BJ (cell line): ENCODE measurements at regions not wholly inside any gene's neighbourhood (a gene's known extent, or its start where the extent isn't known, plus 50 kb on each side); places are given as distances from the start of the nearest gene placed in this dataset.
A peak's percentile ranks its signal among the peaks of the same experiment; 100 is the strongest.

ENCODE experiments used
- CTCF ChIA-PET: fragments of 350-600 bp; formaldehyde crosslinking; extraction: SDS; loops from one replicate; lab custom pipeline; 2021; ENCODE audit warnings: antibody characterized with exemption, inconsistent platforms; lab: Yijun Ruan, JAX
- POLR2A ChIA-PET: fragments of 300-600 bp; sonication (Branson Sonifier 250); formaldehyde crosslinking; extraction: SDS; loops from one replicate; lab custom pipeline; 2021; ENCODE audit warnings: antibody characterized with exemption; lab: Charles Lee
- DNase-seq: peaks from one replicate; pipeline ENCODE4 v3.0.0-alpha.2; 2011; ENCODE audit warnings: low read depth
- H3K27me3 ChIP-seq: 2 replicates; pipeline ENCODE4 v1.6.0; 2011; ENCODE audit warnings: low read length; ENCODE audit not compliant: control insufficient read depth, insufficient read depth
- H3K36me3 ChIP-seq: 2 replicates; pipeline ENCODE4 v1.5.1; 2011; ENCODE audit warnings: low read length; ENCODE audit not compliant: control insufficient read depth, insufficient read depth
- H3K4me3 ChIP-seq: 2 replicates; pipeline ENCODE4 v1.5.1; 2011; ENCODE audit warnings: low read depth, mild to moderate bottlenecking, control low read depth, low read length
- CTCF ChIP-seq: IDR thresholded peaks from 2 replicates; pipeline ENCODE4 v1.5.1; 2011; ENCODE audit warnings: low read depth, mild to moderate bottlenecking, control low read depth, inconsistent platforms, low read length, moderate library complexity; ENCODE audit not compliant: insufficient read depth

- Histone ChIP-seq H3K36me3 (no peaks in the 10 kb centered on the region), H3K27me3 (no peaks in the 10 kb centered on the region), H3K4me3 (no peak overlapping the region)
- ChIA-PET CTCF (interaction anchor here (0.7 kb wide), 1 partner anchor 86 kb away, joined by 3 read pairs; no protein-coding TSS in a partner anchor), POLR2A (no interaction called here)
- DNase-seq = no peak
- no peak for TF ChIP-seq CTCF
Measured at GRCh38 chr18:76263046-76264005, 231.7 kb downstream of the ZNF516 start.

DNA sequence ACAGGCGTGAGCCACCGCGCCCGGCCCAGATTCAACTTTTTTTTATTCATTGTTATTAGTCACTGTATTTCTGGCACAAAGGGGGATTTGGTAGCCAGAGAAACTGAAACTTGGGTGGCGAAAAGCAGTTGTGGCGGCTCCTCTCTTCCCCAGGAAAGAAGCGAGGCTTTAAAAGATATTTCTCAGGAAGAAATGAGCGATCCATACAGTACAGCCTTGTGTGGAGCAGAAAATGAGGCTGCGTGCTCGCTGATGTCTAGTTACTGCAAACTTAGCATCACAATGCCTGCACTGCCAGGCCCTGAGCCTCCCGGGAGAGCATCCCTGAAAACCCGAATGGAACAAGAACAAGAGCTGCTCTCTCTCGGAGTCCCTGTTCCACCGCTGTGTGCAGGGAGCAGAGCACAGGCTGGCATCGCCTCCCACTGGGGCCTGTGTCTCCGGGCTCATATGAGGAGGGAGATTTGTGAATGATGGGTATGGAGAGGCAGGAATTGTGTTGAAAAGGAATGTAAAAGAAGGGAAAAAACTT is 234.0 kb downstream of the ZNF516 start:
- H3K4me3 ChIP-seq = no peak overlapping the region
- no peak for DNase-seq
- ChIA-PET POLR2A (no interaction called here), CTCF (no interaction called here)
- no peaks in the 10 kb centered on the region for H3K27me3 ChIP-seq
- no peaks in the 10 kb centered on the region for H3K36me3 ChIP-seq
- TF ChIP-seq CTCF = no peak

- no peak for DNase-seq
- POLR2A ChIA-PET = no interaction called here
- TF ChIP-seq CTCF = no peak
- H3K27me3 ChIP-seq = peaks cover 7% of the 10 kb centered on the region
- no peak overlapping the region for H3K4me3 ChIP-seq
- CTCF ChIA-PET = no interaction called here
- no peaks in the 10 kb centered on the region for H3K36me3 ChIP-seq
Measured at GRCh38 chr18:76259711-76260110, 235.3 kb downstream of the ZNF516 start.

GRCh38 chr18:76259096-76259495 is 235.9 kb downstream of the ZNF516 start:
- CTCF ChIA-PET = interaction anchor here (0.7 to 4.3 kb wide), 4 partner anchors 10 to 451 kb away, joined by 3 to 25 read pairs (median 5); no protein-coding TSS in a partner anchor
- Histone ChIP-seq H3K36me3 (no peaks in the 10 kb centered on the region), H3K4me3 (no peak overlapping the region), H3K27me3 (peaks cover 9% of the 10 kb centered on the region)
- POLR2A ChIA-PET = no interaction called here
- no peak for DNase-seq
- TF ChIP-seq CTCF = 0 out of 2 replicates have a peak, but pooled peaks have one; percentile 18

DNA sequence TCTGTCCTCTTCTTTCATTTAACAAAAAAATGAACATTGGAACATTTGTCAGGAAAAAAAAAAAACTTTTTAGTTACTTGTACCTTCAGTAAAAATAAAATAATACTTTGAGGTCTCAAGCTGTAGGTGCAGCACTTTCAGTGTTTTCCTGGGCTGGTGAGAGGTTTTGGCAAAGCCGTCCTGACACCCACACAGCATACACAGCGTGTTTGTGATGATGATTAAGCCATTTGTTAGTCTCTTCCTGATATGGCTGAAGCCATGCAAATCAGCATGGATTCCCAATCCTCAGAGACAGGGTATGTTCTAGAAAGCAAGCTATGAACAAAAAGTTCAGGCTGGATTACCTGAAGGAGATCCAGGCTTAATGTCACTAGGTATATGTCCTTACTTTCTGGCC is 236.8 kb downstream of the ZNF516 start:
- DNase-seq = no peak
- TF ChIP-seq CTCF = no peak
- ChIA-PET POLR2A (no interaction called here), CTCF (interaction anchor here (0.7 to 4.3 kb wide), 7 partner anchors 10 to 1605 kb away, joined by 3 to 25 read pairs (median 5); no protein-coding TSS in a partner anchor)
- Histone ChIP-seq H3K4me3 (no peak overlapping the region), H3K27me3 (peaks cover 10% of the 10 kb centered on the region), H3K36me3 (no peaks in the 10 kb centered on the region)
